BLaER1 (cell line): ENCODE measurements at regions not wholly inside any gene's neighbourhood (a gene's known extent, or its start where the extent isn't known, plus 50 kb on each side); places are given as distances from the start of the nearest gene placed in this dataset.

Experiments
- H3K27ac ChIP-seq: shearing (Covaris generic); formaldehyde crosslinking; 2 replicates; pipeline ENCODE4 v1.8.1; 2022
- H3K27me3 ChIP-seq: shearing (Covaris generic); formaldehyde crosslinking; 2 replicates; pipeline ENCODE4 v1.8.1; 2022
- H3K36me3 ChIP-seq: shearing (Covaris generic); formaldehyde crosslinking; 2 replicates; pipeline ENCODE4 v1.8.1; 2022
- H3K4me1 ChIP-seq: shearing (Covaris generic); formaldehyde crosslinking; 2 replicates; pipeline ENCODE4 v1.8.1; 2022
- H3K4me2 ChIP-seq: shearing (Covaris generic); formaldehyde crosslinking; 2 replicates; pipeline ENCODE4 v1.8.1; 2022
- H3K4me3 ChIP-seq: shearing (Covaris generic); formaldehyde crosslinking; 2 replicates; pipeline ENCODE4 v1.8.1; 2022
- H3K9ac ChIP-seq: shearing (Covaris generic); formaldehyde crosslinking; 2 replicates; pipeline ENCODE4 v1.8.1; 2022
- H3K9me3 ChIP-seq: shearing (Covaris generic); formaldehyde crosslinking; 2 replicates; pipeline ENCODE4 v1.8.1; 2022
- H4K20me1 ChIP-seq: shearing (Covaris generic); formaldehyde crosslinking; 2 replicates; pipeline ENCODE4 v1.8.1; 2022
- Cebpa-rat ChIP-seq: shearing (Covaris generic); IDR thresholded peaks from 2 replicates; pipeline ENCODE4 v1.8.1; 2022

- no peaks in the 10 kb centered on the region for H3K27me3 ChIP-seq
- H3K27ac ChIP-seq, result no peak overlapping the region
- peaks cover 59% of the 10 kb centered on the region for H3K4me1 ChIP-seq
- peaks cover 9% of the 10 kb centered on the region for H3K36me3 ChIP-seq
- H3K9ac ChIP-seq, result no peak overlapping the region
- TF ChIP-seq Cebpa-rat, result no peak
- H3K4me2 ChIP-seq, result no peak overlapping the region
- no peaks in the 10 kb centered on the region for H3K9me3 ChIP-seq
- peaks cover 56% of the 10 kb centered on the region for H4K20me1 ChIP-seq
- H3K4me3 ChIP-seq, result no peak overlapping the region
Observed at GRCh38 chr18:46207985-46208384, 103.8 kb downstream of the HAUS1 start.

- TF ChIP-seq Cebpa-rat, result no peak
- H3K27me3 ChIP-seq, result no peaks in the 10 kb centered on the region
- H3K4me2 ChIP-seq, result no peak overlapping the region
- H3K36me3 ChIP-seq, result peaks cover 9% of the 10 kb centered on the region
- peaks cover 67% of the 10 kb centered on the region for H4K20me1 ChIP-seq
- no peaks in the 10 kb centered on the region for H3K9me3 ChIP-seq
- H3K4me3 ChIP-seq, result no peak overlapping the region
- H3K4me1 ChIP-seq, result peaks cover 49% of the 10 kb centered on the region
- no peak overlapping the region for H3K9ac ChIP-seq
- no peak overlapping the region for H3K27ac ChIP-seq
Observed at GRCh38 chr18:46209161-46209560, 105.0 kb downstream of the HAUS1 start.

- H3K36me3 ChIP-seq, result peaks cover 25% of the 10 kb centered on the region
- H3K4me3 ChIP-seq, result no peak overlapping the region
- H3K4me1 ChIP-seq, result peaks cover 27% of the 10 kb centered on the region
- no peaks in the 10 kb centered on the region for H3K27me3 ChIP-seq
- TF ChIP-seq Cebpa-rat, result no peak
- H3K9ac ChIP-seq, result no peak overlapping the region
- H3K27ac ChIP-seq, result no peak overlapping the region
- H3K9me3 ChIP-seq, result no peaks in the 10 kb centered on the region
- H3K4me2 ChIP-seq, result peak overlapping the region; percentile 64
- peaks cover 81% of the 10 kb centered on the region for H4K20me1 ChIP-seq
Observed at GRCh38 chr18:46211816-46212215, 107.6 kb downstream of the HAUS1 start.

GRCh38 chr18:46212398-46212797, 108.2 kb downstream of the HAUS1 start:
- no peak for TF ChIP-seq Cebpa-rat
- peak overlapping the region; percentile 64 for H3K4me2 ChIP-seq
- H4K20me1 ChIP-seq, result peaks cover 86% of the 10 kb centered on the region

GRCh38 chr18:46213295-46213694, 109.1 kb downstream of the HAUS1 start:
- H4K20me1 ChIP-seq, result peaks cover 78% of the 10 kb centered on the region
- H3K36me3 ChIP-seq, result peaks cover 27% of the 10 kb centered on the region
- H3K9me3 ChIP-seq, result no peaks in the 10 kb centered on the region
- H3K27me3 ChIP-seq, result no peaks in the 10 kb centered on the region
- H3K27ac ChIP-seq, result no peak overlapping the region
- H3K4me2 ChIP-seq, result no peak overlapping the region; the same call in 1 of the 2 replicates
- no peak overlapping the region for H3K9ac ChIP-seq
- no peak for TF ChIP-seq Cebpa-rat
- peaks cover 27% of the 10 kb centered on the region for H3K4me1 ChIP-seq
- H3K4me3 ChIP-seq, result no peak overlapping the region

More at GRCh38 chr18:46212398-46212797, 108.2 kb downstream of the HAUS1 start:
- no peaks in the 10 kb centered on the region for H3K27me3 ChIP-seq
- no peak overlapping the region for H3K27ac ChIP-seq
- H3K9me3 ChIP-seq, result no peaks in the 10 kb centered on the region
- H3K9ac ChIP-seq, result no peak overlapping the region
- H3K4me1 ChIP-seq, result peaks cover 27% of the 10 kb centered on the region
- H3K4me3 ChIP-seq, result no peak overlapping the region
- peaks cover 25% of the 10 kb centered on the region for H3K36me3 ChIP-seq

- Histone ChIP-seq H3K9me3 (no peaks in the 10 kb centered on the region), H4K20me1 (peaks cover 70% of the 10 kb centered on the region), H3K4me1 (peaks cover 27% of the 10 kb centered on the region), H3K27ac (no peak overlapping the region), H3K36me3 (peaks cover 36% of the 10 kb centered on the region), H3K4me3 (no peak overlapping the region), H3K4me2 (no peak overlapping the region), H3K27me3 (no peaks in the 10 kb centered on the region), H3K9ac (no peak overlapping the region)
- TF ChIP-seq Cebpa-rat, result no peak
Observed at GRCh38 chr18:46214435-46214834, 110.2 kb downstream of the HAUS1 start.

GRCh38 chr18:46215902-46216723, 111.9 kb downstream of the HAUS1 start:
- peaks cover 59% of the 10 kb centered on the region for H4K20me1 ChIP-seq
- no peak overlapping the region for H3K9ac ChIP-seq
- no peak for TF ChIP-seq Cebpa-rat
- peaks cover 43% of the 10 kb centered on the region for H3K36me3 ChIP-seq
- no peak overlapping the region for H3K4me3 ChIP-seq
- H3K27me3 ChIP-seq, result no peaks in the 10 kb centered on the region
- no peaks in the 10 kb centered on the region for H3K9me3 ChIP-seq
- H3K27ac ChIP-seq, result no peak overlapping the region
- H3K4me2 ChIP-seq, result no peak overlapping the region
- H3K4me1 ChIP-seq, result peaks cover 21% of the 10 kb centered on the region

- Histone ChIP-seq H3K9ac (no peak overlapping the region), H3K9me3 (no peaks in the 10 kb centered on the region), H3K4me2 (no peak overlapping the region), H3K27me3 (no peaks in the 10 kb centered on the region), H3K4me3 (no peak overlapping the region), H3K27ac (no peak overlapping the region), H4K20me1 (peaks cover 58% of the 10 kb centered on the region), H3K36me3 (peaks cover 43% of the 10 kb centered on the region), H3K4me1 (peaks cover 14% of the 10 kb centered on the region)
- TF ChIP-seq Cebpa-rat, result no peak
Observed at GRCh38 chr18:46220116-46220515, 115.9 kb downstream of the HAUS1 start.

- no peaks in the 10 kb centered on the region for H3K9me3 ChIP-seq
- H3K27ac ChIP-seq, result no peak overlapping the region
- H4K20me1 ChIP-seq, result peaks cover 47% of the 10 kb centered on the region
- no peak for TF ChIP-seq Cebpa-rat
- peaks cover 14% of the 10 kb centered on the region for H3K4me1 ChIP-seq
- no peak overlapping the region for H3K4me3 ChIP-seq
- no peak overlapping the region for H3K4me2 ChIP-seq
- H3K36me3 ChIP-seq, result peaks cover 33% of the 10 kb centered on the region
- no peak overlapping the region for H3K9ac ChIP-seq
- H3K27me3 ChIP-seq, result no peaks in the 10 kb centered on the region
Observed at GRCh38 chr18:46222093-46222492, 117.9 kb downstream of the HAUS1 start.

GRCh38 chr18:46222710-46223360, 118.7 kb downstream of the HAUS1 start:
- Histone ChIP-seq H4K20me1 (peaks cover 42% of the 10 kb centered on the region), H3K36me3 (peaks cover 33% of the 10 kb centered on the region), H3K27me3 (no peaks in the 10 kb centered on the region), H3K27ac (no peak overlapping the region), H3K4me3 (no peak overlapping the region), H3K4me2 (no peak overlapping the region), H3K9ac (no peak overlapping the region), H3K9me3 (no peaks in the 10 kb centered on the region), H3K4me1 (peaks cover 18% of the 10 kb centered on the region)
- TF ChIP-seq Cebpa-rat, result no peak
